NCI-H345 (cell line): ENCODE measurements at regions not wholly inside any gene's neighbourhood (a gene's known extent, or its start where the extent isn't known, plus 50 kb on each side); places are given as distances from the start of the nearest gene placed in this dataset.

Experiments used
- DNase-seq: peaks from one replicate; lab custom pipeline; 2025; lab: John Stamatoyannopoulos, UW

DNA sequence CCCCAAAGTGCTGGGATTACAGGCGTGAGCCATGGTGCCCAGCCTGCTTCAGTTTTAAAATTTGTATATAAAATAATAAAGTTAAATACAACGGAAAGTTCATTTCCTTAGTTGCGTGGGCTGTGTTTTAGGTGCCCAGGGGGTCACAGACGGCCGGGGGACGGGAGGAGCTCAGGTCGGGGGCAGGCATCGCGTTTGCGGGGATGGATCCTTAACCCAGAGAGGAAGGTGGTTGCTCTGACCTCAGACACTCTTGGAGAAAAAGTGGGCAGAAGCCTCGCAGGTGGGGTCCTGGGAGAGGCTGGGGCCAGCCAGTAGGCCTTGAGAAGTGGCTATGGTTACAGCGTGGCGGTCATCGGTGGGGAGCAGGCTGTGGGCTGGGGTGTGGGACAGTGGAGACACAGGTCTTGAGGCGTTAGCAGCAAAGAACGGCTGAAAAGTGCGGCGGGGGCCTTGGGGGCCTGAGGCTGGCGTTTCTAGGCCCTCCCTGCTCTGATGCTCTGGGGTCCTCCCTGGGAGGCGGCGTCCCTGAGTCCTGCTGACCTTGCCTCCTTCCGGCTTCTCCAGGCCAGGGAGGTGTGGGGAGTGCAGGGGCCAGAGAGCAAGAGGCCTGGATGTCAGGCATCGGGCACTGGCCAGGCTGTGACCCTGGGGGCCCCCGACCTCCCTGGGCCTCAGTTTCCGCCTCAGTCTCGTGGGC is 54.4 kb downstream of the UNCX start:
- DNase-seq = no peak

DNA sequence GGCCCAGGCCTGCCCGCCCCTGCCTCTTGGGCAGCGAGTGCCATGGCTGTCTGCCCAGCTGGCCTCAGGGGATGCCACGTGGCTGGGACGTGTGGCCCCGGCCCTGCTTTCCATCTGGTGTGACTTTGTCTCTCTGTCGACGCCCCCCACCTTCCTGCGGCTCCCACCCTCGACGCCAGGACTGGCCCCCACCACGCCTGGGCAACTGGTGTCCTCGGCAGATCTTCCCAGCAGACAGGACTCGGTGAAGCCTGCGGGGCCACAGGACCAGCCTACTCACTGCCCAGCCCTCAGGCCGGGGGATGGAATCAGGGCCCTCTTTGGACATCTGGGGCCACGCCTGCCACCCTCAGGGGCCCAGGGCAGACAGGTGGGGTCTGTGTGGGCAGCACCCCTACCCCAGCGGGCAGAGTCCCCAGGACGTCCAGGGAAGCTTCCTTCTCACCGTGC is 55.1 kb downstream of the UNCX start:
- no peak for DNase-seq

DNA sequence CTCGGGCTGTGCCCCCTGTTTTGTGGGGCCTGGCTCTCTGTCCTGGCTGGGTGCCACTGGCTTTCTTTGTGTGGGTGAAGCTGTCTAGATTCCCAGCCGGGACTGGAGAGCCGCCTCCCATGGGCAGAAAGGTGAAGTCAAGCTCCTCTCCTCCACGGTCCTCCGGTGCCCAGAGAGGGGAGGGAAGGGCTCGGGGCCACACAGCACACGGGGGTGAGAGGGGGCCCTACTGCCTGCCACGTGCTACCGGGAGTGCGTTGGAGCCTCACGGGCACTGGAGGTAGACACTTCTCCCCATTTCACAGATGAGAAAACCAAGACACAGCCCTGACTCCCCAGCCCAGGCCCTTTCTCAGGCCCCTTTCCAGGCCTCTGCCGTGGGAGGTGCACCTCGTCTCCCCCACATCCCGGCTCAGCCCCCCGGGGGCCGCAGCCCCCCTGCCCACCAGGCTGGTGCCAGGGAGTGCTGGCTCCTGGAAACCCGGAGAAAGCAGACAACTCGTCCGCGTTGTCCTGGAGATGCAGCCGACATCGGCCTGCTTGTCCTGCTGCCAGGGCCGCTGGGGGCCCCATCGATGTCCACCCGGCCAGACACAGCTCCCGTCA is 55.8 kb downstream of the UNCX start:
- DNase-seq = no peak

DNA sequence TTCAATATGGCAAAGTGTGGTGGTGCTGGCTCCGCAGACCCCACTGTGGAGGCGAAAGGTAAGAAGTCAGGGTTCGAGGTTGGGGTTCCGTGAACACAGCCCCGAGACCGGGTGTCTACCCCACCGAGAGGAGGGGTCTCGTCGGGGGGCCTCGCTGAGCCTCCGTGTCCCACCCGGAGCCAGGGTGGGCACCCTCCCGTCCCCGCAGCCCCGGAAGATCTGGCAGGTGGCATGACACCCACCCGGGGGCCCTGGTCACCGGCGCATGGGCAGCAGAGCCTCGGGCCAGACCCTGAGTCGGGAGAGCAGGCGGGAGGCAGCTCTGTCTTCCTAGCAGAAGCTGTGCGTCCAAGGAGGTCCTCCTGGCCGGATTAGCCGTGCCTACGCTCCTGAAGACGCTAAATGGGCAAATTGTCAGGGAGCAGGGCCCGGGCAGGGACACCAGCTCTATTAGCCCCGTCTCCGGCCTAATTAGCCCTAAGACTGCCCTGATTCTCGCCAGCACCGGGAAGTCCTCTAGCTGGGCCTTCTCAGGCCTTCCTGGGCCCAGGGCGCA is 56.4 kb downstream of the UNCX start:
- no peak for DNase-seq

DNA sequence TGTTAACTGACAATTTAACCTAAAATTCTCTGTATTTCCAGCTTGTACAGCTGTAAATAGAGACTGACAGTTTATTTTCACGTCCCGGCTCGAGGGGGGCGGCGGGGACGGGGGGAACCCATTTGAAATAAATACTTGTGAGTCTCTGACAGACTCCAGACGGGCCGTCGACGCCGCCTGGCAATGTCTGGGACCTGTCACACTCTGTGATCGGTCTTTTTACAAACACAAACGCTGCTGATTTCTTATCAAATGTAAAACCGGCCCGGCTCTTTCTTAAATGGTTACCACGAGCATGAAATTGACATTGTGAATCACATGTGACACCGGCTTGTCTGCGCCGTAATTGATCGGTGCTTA is 57.0 kb downstream of the UNCX start:
- DNase-seq = no peak

DNA sequence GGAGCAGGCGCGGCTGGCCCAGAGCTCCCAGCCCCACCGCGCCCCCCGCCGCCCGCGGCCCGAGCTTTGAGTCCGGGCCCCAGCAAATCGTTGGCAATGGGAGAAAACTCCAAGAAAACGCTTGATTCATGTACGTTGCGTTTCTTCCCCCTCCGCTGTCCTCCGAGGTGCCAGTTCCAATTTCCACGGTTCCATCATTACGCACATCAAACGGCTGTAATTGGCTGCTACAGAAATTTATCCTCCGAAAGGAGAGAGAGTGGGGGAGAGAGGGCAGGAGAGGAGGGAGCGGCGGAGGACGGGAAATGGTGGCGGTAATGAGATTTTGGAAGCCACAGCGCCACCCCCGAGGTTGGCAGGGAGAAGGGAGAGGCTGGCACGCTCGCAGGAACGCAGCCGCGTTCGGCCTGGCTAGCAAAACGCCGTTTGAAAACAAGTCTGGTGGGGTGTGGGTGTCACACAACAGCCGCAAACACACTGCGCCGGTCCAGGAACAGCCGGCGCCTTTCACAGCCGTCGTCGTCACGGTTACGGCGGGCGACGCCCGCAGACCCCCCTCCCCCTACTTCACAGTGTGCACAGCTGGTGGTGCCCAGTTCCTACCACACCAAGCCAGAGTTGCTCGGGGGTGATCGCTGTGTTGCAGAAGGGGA is 57.5 kb downstream of the UNCX start:
- peak; percentile 46 for DNase-seq

DNA sequence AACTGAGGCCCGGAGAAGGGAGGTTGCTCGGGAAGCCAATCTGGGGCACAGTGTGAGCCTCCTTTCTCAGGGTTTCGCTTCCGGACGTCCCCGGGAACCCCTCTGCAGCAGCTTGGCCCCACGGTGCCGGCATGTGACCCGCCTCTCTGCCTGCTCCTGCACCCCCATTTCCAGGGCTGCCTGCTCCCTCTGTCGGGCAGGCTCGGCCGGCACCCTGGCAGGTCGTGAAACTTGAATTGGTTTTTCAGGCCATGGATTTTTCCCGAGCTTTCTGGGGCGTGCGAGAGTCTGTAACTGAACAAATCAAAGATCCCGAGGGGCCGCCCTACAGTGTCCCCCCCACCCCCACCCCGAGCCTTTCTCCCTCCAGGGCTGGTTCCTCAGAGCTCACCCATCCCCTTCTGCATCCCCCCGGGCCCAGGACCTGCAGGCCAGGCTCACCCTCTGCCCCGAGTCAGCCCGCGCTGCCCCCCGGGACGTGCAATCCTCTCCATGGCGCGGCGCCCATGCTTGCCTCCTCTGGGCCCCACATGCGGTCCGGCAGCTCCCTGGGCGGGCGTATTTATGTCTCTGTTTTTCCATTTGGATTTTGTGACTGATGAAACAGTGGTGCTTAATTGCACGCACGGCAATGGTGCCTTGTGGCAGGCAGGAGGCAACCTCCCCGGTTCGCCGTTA is 58.1 kb downstream of the UNCX start:
- no peak for DNase-seq

DNA sequence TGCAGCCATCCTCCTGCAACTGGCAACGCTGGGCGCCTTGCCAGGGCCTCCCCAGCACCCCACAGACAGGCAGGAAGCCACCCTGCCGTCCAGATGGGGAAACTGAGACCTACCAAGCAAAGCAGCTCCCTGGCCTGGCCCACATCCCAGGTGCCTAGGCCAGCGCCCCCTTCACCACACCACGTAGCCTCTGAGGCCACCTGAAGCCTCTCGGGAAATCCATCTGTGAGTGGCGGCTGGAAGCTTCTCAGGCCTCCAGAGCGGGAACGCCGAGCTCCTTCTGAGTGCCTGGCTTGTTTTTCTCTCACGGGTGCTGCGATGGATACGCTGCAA is 58.7 kb downstream of the UNCX start:
- DNase-seq = no peak

DNA sequence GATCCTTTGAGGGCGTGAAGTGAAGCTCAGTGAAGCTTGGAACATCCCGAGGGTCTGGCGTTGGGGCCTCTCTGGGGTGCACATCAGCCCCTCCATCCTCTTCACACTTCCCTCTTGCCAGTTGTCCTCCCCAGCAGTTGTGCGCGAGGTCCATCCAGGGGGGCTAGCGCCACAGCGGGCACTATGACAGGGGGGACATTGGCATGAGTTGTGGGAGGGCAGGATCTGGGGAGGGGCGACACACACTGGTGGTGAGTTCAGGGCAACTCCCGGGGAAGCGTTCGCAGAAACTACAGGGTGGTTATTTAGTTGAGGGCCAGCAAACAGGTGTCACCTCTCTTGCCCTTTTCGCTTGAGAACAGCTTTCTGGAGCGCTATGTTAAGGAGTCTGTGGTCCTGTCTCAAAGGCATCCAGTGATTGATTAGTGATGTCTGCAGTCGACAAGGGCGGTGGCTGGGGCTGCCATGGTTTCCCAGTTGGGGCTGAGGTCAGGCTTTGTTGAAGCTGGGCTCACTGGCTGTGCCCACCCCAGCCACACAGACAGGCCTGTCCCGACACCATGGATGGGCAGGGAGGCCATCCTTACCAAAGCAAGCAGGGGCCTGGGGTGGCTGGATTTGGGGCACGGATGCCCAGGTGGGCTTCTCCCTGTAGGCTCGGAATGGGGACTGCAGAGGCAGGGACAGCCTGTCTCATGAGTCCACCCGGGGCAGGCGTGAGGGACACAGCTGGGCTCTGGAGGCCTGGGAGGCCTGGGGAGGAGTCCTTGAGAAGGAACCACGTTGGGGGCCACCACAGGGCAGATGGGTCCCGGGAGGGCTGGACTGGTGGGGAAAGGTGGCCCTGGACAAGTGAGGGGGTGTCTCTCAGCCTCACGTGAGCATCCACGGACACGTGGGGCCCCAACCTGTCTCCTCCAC is 59.4 kb downstream of the UNCX start:
- no peak for DNase-seq

DNA sequence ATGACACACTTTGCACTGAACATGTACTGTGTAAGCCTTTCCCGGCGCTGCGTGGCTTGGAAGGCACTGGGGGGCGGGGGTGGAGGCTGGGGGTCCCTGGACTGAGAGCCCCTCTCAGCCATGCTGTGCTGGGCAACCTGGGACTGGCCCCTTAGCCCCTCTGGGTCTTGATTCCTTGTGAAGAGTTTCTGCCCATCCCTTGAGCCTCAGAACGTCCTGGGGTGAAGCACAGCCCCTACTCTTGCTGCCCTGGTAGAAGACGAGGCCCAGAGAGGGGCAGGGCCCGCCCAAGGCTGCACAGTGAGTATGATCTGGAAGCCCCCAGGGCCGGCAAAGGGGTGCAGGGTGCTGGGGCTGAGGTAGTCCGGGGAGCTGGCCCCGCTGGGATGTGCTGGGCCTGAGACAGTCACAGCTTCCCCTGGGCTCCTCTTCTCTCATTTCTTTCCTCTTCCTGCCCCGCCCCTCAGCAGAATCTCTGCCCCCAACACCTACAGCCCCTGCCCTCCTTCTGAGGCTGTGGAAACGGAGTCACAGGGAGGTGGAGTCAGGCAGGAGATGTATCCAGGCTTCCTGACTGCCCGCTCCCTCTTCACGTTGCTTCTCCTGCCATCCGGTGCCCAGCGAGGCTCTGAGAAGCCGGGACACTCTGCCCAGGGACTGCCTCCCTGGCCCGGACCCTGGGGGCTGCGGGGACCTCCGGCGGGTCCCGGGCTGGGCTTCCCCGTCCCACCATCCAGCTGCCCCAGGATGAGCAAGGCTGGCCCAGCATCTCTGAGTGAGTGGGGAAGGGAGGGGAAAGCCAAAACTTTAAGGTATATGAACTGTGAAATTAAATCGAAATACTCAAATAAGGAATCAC is 60.5 kb downstream of the UNCX start:
- no peak for DNase-seq

DNA sequence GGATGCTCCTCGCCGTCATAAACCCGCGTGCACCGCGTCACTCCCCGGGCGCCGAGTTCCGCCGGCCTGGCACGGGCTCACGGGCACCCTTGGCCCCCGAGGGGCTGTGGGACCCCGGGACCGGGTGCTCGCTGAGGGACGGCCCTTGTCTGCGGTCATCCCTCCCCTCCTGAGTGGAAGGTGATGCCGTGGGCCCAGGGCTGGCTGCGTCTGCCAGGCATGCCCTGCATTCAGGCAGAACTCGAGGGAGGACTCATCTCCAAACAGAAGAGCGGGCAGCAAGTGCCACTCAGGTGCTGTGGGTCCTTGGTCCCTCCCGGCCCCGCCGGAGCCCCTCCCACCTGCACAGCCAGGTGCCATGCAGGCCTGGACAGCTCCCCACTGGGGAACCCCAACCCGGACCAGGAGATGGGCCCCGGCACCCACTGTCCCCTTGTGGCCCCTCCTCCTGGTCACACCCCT is 61.3 kb downstream of the UNCX start:
- no peak for DNase-seq

DNA sequence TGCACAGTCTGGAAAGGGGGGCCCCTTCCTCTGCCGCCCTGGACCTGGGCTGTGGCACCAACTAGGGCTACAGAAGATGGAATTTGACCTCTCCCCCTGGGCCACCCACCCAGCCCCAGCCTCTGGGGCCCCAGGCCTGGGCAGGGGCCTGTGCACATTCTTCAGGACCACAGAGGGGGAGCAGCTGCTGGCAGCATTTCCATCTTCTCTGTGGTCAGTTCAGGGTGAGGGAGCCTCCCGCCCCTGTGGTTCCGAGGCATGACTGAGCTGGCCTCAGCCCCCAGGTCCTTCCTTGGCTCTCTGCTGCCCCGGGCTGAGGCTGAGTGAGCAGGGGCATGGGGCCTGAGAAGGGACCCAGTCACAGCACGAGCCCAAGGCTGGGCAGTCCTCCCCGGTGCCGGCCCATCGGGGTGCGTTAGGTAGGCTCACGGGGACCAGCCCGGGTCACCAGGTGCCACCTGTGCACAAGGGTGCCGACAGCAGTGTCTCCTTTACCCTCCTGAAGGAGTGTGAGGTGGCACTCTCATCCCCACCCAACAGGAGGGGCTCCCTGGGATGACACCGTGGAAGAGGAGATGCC is 63.2 kb downstream of the UNCX start:
- DNase-seq = no peak

DNA sequence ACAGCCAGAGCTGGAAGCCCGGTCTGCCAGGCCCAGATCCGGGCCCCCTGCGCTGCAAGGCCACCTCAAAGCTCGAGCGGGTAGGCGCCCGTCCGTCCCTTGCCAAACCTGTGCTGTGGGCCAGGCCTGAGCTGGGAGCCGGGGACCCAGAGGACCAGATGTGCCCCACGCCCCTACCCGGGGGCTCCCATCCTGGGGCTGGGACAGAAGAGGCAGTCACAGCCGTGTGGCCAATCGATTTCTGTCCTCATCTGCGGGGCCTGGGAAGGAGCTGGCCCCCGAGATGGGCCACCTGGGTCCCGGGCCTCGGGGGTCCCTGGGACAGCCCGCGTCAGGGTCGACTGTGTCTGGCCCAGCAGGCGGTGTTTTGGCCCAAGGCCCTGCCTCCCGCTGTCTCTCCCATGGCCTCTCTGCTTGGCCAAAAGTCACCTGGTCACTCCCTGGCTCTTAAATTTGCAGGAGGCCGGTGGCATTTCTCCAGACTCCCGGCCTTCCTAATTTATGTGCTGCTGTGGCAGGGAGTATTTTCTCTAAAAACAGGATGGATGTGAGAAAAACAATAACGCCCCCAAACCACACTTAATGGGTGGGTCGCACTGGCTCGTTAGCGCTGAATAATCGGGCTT is 63.8 kb downstream of the UNCX start:
- no peak for DNase-seq

DNA sequence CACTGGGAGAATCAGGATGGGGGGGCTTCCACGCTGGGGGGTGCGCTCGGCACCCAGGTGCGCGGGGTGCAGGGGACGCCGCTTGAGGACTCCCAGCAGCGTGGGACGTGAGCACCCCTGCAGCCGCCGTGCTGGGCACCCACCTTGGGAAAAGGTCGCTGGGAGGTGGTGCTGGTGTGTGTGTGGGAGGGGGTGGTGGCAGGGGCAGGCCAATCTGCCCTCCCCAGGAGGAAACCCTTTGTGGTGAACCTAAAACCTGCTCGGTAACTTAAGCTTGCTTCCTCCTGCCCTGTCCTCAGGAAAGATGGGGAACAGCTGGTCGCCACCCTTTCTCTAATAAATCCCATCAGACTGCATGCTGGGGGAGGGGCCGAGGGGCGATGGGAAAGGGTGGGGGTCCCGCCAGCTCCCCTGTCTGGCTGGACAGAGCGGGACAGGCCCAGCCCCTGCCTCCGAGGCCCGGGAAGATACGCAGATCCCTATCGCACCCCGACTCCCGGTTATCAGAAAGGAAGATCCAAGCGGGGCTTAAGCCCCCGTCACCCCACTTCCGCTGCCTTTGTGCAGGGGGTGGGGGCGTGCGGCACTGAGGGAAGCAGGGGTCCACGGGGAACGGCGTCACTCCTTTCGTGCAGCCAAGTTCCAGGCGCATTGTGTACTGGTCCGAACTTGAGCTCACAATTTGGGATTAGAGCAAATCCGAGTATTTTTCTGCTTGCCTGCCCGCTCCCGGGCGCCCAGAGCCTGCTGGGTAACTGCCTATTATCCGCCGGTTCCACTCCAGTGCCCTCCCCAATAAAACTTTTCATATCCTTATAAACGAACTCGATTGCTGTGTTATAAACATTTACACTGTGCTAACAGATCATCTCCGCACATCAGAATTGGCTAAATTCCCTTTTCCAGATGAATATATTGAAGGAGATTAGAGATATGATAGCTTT is 64.6 kb downstream of the UNCX start:
- no peak for DNase-seq

DNA sequence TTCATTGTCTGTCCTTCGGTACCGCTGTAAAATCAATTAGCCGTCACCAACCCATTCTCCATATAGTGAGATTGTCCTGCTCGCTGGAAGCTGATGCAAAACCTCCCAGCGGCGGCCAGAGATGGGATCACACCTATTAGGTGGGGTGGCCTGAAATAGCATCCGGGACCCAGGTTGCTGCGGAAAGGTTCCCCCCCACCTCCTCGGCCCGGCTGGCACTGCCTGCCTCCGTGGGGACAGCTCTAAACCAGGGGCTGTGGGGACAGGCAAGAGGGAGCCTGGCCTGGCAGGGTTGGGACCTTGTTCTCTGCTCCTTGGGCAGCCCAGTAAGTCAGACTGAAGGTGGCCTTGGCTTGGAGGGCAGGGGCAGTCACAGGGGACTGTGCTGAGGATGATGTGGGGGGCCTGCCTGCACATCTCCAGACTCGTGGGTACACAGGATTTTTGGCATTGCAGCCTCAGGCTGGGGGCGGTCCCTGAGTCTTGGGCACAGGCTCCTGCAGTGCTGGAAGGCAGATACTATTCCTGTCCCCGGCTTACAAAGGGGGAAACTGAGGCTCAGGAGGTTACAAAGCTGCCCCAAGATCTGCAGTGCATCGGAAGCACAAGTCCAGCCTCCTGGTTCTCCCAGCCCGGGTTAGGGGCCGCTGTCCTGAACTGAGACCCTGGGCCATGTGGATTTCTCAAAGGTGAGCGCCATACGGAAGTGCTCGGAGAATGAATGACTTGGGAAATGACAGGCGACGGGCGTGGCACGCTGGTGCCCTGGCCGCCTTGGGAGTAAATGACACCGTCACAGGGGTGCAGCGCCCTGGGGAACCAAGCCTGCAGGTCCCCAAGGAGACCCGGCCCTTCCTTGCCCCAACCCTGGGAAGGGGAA is 65.6 kb downstream of the UNCX start:
- no peak for DNase-seq

DNA sequence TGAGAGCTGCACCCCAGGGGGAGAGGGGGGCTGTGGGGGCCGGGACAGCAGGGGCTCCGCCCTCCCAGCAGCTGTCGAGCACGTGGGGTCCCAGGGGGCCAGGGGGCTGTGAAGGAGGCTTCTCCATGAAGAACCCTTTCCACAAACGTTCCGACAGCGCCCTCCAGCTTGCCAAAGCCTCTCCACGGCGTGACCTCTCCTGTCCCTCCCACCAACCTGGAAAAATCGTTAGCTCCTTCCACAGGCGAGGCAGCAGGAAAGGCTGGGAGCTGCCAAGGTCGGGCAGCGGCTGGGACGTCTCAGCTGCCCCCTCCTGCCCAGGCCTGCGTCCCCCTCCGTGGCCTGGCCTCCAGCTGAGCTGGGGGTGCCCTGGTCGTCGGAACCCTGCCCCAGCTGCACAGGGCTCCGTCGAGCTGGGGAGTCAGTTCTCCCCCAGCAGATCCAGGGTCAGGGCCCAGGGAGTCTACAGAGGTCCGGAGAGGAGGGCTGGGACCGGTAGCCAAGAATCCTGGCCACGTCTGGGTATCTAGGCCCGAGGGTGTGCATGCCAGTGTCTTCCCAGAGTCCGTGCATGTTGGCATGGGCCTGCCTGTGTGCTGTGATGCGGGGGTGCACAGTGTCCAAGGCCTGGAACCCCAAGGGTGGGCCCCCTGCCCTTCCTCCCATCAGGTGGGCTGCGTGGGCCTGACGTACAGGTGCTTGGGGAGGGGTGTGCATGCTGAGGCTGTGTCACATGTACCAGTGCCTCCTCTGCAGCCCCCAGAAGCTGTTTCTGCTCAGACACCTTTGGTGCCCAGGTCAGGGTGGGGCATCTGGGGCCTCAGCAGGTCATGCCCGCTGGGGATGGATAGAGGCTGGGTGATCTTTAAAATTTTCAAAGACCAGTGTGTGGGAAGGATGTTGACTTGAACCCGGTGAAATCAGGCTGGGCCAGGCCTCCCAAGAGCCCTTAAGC is 66.5 kb downstream of the UNCX start:
- DNase-seq = no peak
